Endodermal cell (in vitro differentiated cells): ENCODE measurements at regions not wholly inside any gene's neighbourhood (a gene's known extent, or its start where the extent isn't known, plus 50 kb on each side); places are given as distances from the start of the nearest gene placed in this dataset.
"Not testable (repeated sequence)": the region's sequence is repeated elsewhere in the genome, so short reads cannot be mapped to it uniquely, and the experiment has no call there.

Experiments
- DNase-seq: peaks from one replicate; pipeline ENCODE4 v3.0.0-alpha.2; 2017
- H3K27ac ChIP-seq: 2 replicates; pipeline ENCODE4 v1.5.1; 2013; ENCODE audit warnings: mild to moderate bottlenecking, low read depth, low read length, moderate library complexity
- H3K27me3 ChIP-seq: 2 replicates; pipeline ENCODE4 v1.6.1; 2013; ENCODE audit warnings: mild to moderate bottlenecking, low read length, moderate library complexity; ENCODE audit not compliant: insufficient read depth, control insufficient read depth, poor library complexity, severe bottlenecking
- H3K36me3 ChIP-seq: 2 replicates; pipeline ENCODE4 v1.7.0; 2013; ENCODE audit warnings: mild to moderate bottlenecking, low read length, moderate library complexity; ENCODE audit not compliant: control insufficient read depth, insufficient read depth
- H3K4me1 ChIP-seq: one replicate; pipeline ENCODE4 v1.7.0; 2013; ENCODE audit warnings: low read length; ENCODE audit not compliant: control insufficient read depth, insufficient read depth
- H3K4me3 ChIP-seq: 2 replicates; pipeline ENCODE4 v1.5.1; 2013; ENCODE audit warnings: mild to moderate bottlenecking, low read length, moderate library complexity
- H3K9ac ChIP-seq: 2 replicates; pipeline ENCODE4 v1.6.1; 2013; ENCODE audit warnings: mild to moderate bottlenecking, low read length, moderate library complexity; ENCODE audit not compliant: poor library complexity, severe bottlenecking; ENCODE audit errors: extremely low read depth
- H3K9me3 ChIP-seq: 2 replicates; pipeline ENCODE4 v1.6.1; 2013; ENCODE audit warnings: mild to moderate bottlenecking, low read length, moderate library complexity; ENCODE audit not compliant: control insufficient read depth
- H3K27ac Mint-ChIP-seq: 2 replicates; pipeline ENCODE4 v1.8.0; 2020; ENCODE audit warnings: mixed read lengths
- H3K27me3 Mint-ChIP-seq: 2 replicates; pipeline ENCODE4 v1.8.0; 2021; ENCODE audit warnings: mild to moderate bottlenecking, mixed read lengths; ENCODE audit not compliant: insufficient read depth
- H3K36me3 Mint-ChIP-seq: 2 replicates; pipeline ENCODE4 v1.8.0; 2020; ENCODE audit warnings: low read depth, mixed read lengths
- H3K4me1 Mint-ChIP-seq: 2 replicates; pipeline ENCODE4 v1.8.0; 2020; ENCODE audit warnings: mixed read lengths
- H3K4me3 Mint-ChIP-seq: 2 replicates; pipeline ENCODE4 v1.8.0; 2020; ENCODE audit warnings: mild to moderate bottlenecking, moderate library complexity, mixed read lengths
- H3K9me3 Mint-ChIP-seq: 2 replicates; pipeline ENCODE4 v1.8.0; 2020; ENCODE audit warnings: mild to moderate bottlenecking, mixed read lengths
- CTCF ChIP-seq: fragments of 200-600 bp; sonication (generic); conservative IDR thresholded peaks from 2 replicates; pipeline ENCODE4 v1.5.0; 2021; ENCODE audit warnings: antibody characterized with exemption, mild to moderate bottlenecking
- WGBS, 2 experiments: methylation state at CpG; one replicate each; pipeline versions ENCODE4 v1.1.5 to v1.1.7; 2013; ENCODE audit warnings: missing lambda C conversion rate in 2 of 2, mixed read lengths in 1 of 2; ENCODE audit not compliant: insufficient coverage in 1 of 2, insufficient read length in 1 of 2; 5-methylcytosine and 5-hydroxymethylcytosine counted together

GRCh38 chr9:135283671-135284070 is 195.9 kb upstream of the PPP1R26 start:
- Histone ChIP-seq H3K27me3 (no peaks in the 10 kb centered on the region), H3K4me1 (no peaks in the 10 kb centered on the region), H3K9ac (no peak overlapping the region), H3K9me3 (no peaks in the 10 kb centered on the region), H3K27ac (no peak overlapping the region), H3K4me3 (no peak overlapping the region), H3K36me3 (no peaks in the 10 kb centered on the region)
- no peak overlapping the region for H3K27ac Mint-ChIP-seq
- no peaks in the 10 kb centered on the region for H3K36me3 Mint-ChIP-seq
- no peaks in the 10 kb centered on the region for H3K27me3 Mint-ChIP-seq
- no peak for TF ChIP-seq CTCF
- H3K9me3 Mint-ChIP-seq = no peaks in the 10 kb centered on the region
- 81 to 87% methylated on average over 15 of the region's 15 CpGs for WGBS, 2 experiments
- no peaks in the 10 kb centered on the region for H3K4me1 Mint-ChIP-seq
- DNase-seq = no peak
- H3K4me3 Mint-ChIP-seq = no peak overlapping the region

GRCh38 chr9:135284386-135285134 is 195.0 kb upstream of the PPP1R26 start:
- H3K9me3 Mint-ChIP-seq = no peaks in the 10 kb centered on the region
- TF ChIP-seq CTCF = no peak
- no peak for DNase-seq
- H3K27me3 ChIP-seq = no peaks in the 10 kb centered on the region
- no peak overlapping the region for H3K9ac ChIP-seq
- H3K4me1 Mint-ChIP-seq = no peaks in the 10 kb centered on the region
- H3K27ac ChIP-seq = no peak overlapping the region
- no peaks in the 10 kb centered on the region for H3K27me3 Mint-ChIP-seq
- no peak overlapping the region for H3K27ac Mint-ChIP-seq
- no peak overlapping the region for H3K4me3 Mint-ChIP-seq
- no peaks in the 10 kb centered on the region for H3K36me3 ChIP-seq
- WGBS, 2 experiments = 86 to 91% methylated on average over 8 to 13 of the region's 13 CpGs
- H3K4me1 ChIP-seq = no peaks in the 10 kb centered on the region
- H3K9me3 ChIP-seq = no peaks in the 10 kb centered on the region
- H3K36me3 Mint-ChIP-seq = no peaks in the 10 kb centered on the region
- H3K4me3 ChIP-seq = no peak overlapping the region

GRCh38 chr9:135286187-135286925 is 193.2 kb upstream of the PPP1R26 start:
- WGBS, 2 experiments = 90 to 95% methylated on average over 10 to 33 of the region's 33 CpGs
- H3K9me3 ChIP-seq = not testable (repeated sequence)

More at GRCh38 chr9:135286187-135286925, 193.2 kb upstream of the PPP1R26 start:
- not testable (repeated sequence) for H3K27me3 Mint-ChIP-seq, H3K27me3 ChIP-seq, H3K4me3 ChIP-seq, H3K4me1 ChIP-seq, H3K4me3 Mint-ChIP-seq, H3K4me1 Mint-ChIP-seq, H3K9ac ChIP-seq, H3K9me3 Mint-ChIP-seq, H3K36me3 Mint-ChIP-seq, DNase-seq, H3K27ac Mint-ChIP-seq, H3K36me3 ChIP-seq, H3K27ac ChIP-seq
